Nucleus accumbens (tissue), 56 donors: ENCODE measurements at regions not wholly inside any gene's neighbourhood (a gene's known extent, or its start where the extent isn't known, plus 50 kb on each side); places are given as distances from the start of the nearest gene placed in this dataset.
"Not testable (repeated sequence)": the region's sequence is repeated elsewhere in the genome, so short reads cannot be mapped to it uniquely, and the experiment has no call there.

Source experiments
- DNase-seq, 56 donors: peaks; one replicate each; lab custom pipeline; 2025; lab: John Stamatoyannopoulos, UW

DNA sequence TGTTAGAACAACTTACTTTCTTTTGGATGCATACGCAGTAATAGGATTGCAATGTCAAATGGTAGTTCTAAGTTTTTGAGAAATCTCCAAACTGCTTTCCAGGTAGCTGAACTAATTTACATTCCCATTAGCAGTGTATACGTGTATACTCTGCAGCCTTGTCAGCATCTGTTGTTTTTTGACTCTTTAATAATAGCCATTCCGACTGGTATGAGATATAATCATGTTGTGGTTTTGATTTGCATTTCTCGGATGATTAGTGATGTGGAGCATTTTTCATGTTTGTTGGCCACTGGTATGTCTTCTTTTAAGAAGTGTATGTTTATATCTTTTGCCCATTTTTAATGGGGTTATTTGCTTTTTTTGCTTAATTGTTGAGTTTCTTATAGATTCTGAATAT lies 76.9 kb upstream of the HNRNPA1L2 start:
- DNase-seq = not testable (repeated sequence)

DNA sequence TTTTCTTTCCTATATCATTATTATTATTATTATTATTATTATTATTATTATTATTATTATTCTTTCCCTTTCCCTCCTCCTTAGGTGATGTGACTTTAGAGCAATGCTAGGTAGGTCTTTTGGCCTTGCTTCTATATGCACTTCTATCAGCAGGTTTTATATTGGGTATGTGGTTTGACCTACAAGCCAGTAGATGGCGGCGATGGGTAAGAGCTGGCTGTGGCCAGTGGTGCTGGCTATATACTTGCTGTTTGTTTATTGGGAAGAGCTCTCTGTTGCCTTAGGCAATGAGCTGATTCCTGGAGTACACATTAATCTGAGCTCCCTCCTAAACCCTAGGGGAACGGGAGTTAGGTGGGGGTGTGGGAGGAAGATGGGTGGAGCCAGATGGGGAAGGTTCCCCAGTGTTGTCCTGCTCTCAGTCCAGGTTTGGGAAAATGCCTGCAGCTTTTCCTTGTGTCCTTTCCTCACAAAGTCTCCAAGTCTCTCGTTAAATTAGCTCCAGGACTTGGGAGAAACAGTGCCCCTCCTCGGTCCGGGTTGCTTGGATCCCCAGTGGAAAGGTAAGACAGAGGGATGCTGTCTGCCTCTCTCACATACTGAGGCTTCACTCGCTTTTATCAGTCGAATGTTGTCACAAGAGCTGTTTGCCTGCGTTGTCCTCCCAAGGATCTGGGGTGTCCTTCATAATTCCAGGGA lies 72.2 kb upstream of the HNRNPA1L2 start:
- peak in 19 of 56 donors; percentile 0 to 37 (median 4) for DNase-seq

- DNase-seq = not testable (repeated sequence)
Measured at GRCh38 chr13:52571163-52571562, 71.1 kb upstream of the HNRNPA1L2 start.

DNA sequence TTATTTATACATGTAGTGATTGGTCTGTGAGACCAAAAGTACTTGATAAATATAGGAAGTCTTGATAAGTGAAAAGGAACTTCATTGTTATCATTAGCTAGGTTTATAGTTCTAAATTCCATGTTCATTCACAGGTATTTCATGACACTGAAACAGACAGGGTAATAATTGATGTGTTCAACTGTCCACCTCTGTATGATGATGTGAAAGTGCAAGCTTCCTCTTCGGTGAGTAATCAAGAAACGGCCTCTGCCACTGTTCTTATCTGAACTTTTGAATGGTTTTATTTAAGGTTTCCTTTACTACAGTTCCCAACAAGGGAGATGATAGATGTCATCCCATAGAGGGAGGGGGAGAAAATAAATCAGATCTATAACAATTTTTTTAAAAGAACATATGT lies 59.3 kb upstream of the HNRNPA1L2 start:
- DNase-seq = not testable (repeated sequence)
